NCI-H146 treated with DMSO at 0.1 percent for 48 hours (cell line): ENCODE measurements at regions not wholly inside any gene's neighbourhood (a gene's known extent, or its start where the extent isn't known, plus 50 kb on each side); places are given as distances from the start of the nearest gene placed in this dataset.
A peak's percentile ranks its signal among the peaks of the same experiment; 100 is the strongest.

Experiments
- DNase-seq: peaks from one replicate; lab custom pipeline; 2025; ENCODE audit not compliant: unreplicated experiment; lab: John Stamatoyannopoulos, UW

GRCh38 chr13:106660746-106661625, 93.0 kb upstream of the ARGLU1 start:
- no peak for DNase-seq

GRCh38 chr13:106657104-106657503, 89.2 kb upstream of the ARGLU1 start:
- no peak for DNase-seq

- DNase-seq: no peak
These were observed 88.2 kb upstream of the ARGLU1 start for GRCh38 chr13:106656186-106656585.

GRCh38 chr13:106651442-106651841, 83.5 kb upstream of the ARGLU1 start:
- DNase-seq: no peak

- no peak for DNase-seq
These were observed 82.8 kb upstream of the ARGLU1 start for GRCh38 chr13:106650690-106651205.

GRCh38 chr13:106649495-106649894, 81.6 kb upstream of the ARGLU1 start:
- DNase-seq: no peak

- DNase-seq: no peak
These were observed 72.6 kb upstream of the ARGLU1 start for GRCh38 chr13:106640515-106640914.

- DNase-seq: no peak
These were observed 69.6 kb upstream of the ARGLU1 start for GRCh38 chr13:106637519-106637918.

GRCh38 chr13:106636492-106636891, 68.6 kb upstream of the ARGLU1 start:
- DNase-seq: no peak

- no peak for DNase-seq
These were observed 67.7 kb upstream of the ARGLU1 start for GRCh38 chr13:106635616-106636015.

- DNase-seq: no peak
These were observed 65.4 kb upstream of the ARGLU1 start for GRCh38 chr13:106633321-106633720.

GRCh38 chr13:106630650-106631049, 62.7 kb upstream of the ARGLU1 start:
- DNase-seq: no peak

- DNase-seq: no peak
These were observed 62.2 kb upstream of the ARGLU1 start for GRCh38 chr13:106630162-106630561.

GRCh38 chr13:106628936-106629659, 61.2 kb upstream of the ARGLU1 start:
- DNase-seq: no peak

GRCh38 chr13:106626473-106626872, 58.5 kb upstream of the ARGLU1 start:
- DNase-seq: no peak

GRCh38 chr13:106625578-106625977, 57.6 kb upstream of the ARGLU1 start:
- DNase-seq: no peak

- no peak for DNase-seq
These were observed 56.0 kb upstream of the ARGLU1 start for GRCh38 chr13:106623799-106624460.

GRCh38 chr13:106621833-106622232, 53.9 kb upstream of the ARGLU1 start:
- no peak for DNase-seq

GRCh38 chr13:106619688-106620555, 52.0 kb upstream of the ARGLU1 start:
- DNase-seq: peak; percentile 32
